HEK293 (cell line): ENCODE measurements at regions not wholly inside any gene's neighbourhood (a gene's known extent, or its start where the extent isn't known, plus 50 kb on each side); places are given as distances from the start of the nearest gene placed in this dataset.

Experiments
- CTCF ChIP-seq: fragments of 450-650 bp; formaldehyde crosslinking; IDR thresholded peaks from 2 replicates; pipeline ENCODE4 v1.5.1; 2016; ENCODE audit warnings: missing biosample characterization, missing genetic modification characterization
- KLF9 ChIP-seq: fragments of 450-650 bp; formaldehyde crosslinking; IDR thresholded peaks from 2 replicates; pipeline ENCODE4 v1.5.1; 2016; ENCODE audit warnings: missing biosample characterization, missing genetic modification characterization, low read depth
- OVOL3 ChIP-seq: fragments of 450-650 bp; formaldehyde crosslinking; IDR thresholded peaks from 2 replicates; pipeline ENCODE4 v1.5.1; 2016; ENCODE audit warnings: missing biosample characterization, missing genetic modification characterization

GRCh38 chr4:24727390-24728224 lies 67.8 kb upstream of the SOD3 start:
- TF ChIP-seq KLF9 (tag by site-specific recombination) (no peak), CTCF (tag by site-specific recombination) (no peak), OVOL3 (tag by site-specific recombination) (no peak)
